Right ventricle myocardium inferior (tissue), 1 donor: ENCODE measurements at regions not wholly inside any gene's neighbourhood (a gene's known extent, or its start where the extent isn't known, plus 50 kb on each side); places are given as distances from the start of the nearest gene placed in this dataset.

Experiments
- ATAC-seq: fragments of 200-7000 bp; cut with Tn5 transposase; one replicate; pipeline ENCODE4 v1.9.1; 2020; ENCODE audit warnings: mild to moderate bottlenecking, moderate library complexity
- DNase-seq: peaks from one replicate; pipeline ENCODE4 v3.0.0; 2021; ENCODE audit errors: missing footprints
- intact Hi-C: fragments of 100-400 bp; cut with DNase I; formaldehyde crosslinking; loops from one replicate; pipeline ENCODE4 v1.11.0; 2022
- donor health status: DM: no; HTN: yes; CAD: no; lungs with severe emphysema.

DNA sequence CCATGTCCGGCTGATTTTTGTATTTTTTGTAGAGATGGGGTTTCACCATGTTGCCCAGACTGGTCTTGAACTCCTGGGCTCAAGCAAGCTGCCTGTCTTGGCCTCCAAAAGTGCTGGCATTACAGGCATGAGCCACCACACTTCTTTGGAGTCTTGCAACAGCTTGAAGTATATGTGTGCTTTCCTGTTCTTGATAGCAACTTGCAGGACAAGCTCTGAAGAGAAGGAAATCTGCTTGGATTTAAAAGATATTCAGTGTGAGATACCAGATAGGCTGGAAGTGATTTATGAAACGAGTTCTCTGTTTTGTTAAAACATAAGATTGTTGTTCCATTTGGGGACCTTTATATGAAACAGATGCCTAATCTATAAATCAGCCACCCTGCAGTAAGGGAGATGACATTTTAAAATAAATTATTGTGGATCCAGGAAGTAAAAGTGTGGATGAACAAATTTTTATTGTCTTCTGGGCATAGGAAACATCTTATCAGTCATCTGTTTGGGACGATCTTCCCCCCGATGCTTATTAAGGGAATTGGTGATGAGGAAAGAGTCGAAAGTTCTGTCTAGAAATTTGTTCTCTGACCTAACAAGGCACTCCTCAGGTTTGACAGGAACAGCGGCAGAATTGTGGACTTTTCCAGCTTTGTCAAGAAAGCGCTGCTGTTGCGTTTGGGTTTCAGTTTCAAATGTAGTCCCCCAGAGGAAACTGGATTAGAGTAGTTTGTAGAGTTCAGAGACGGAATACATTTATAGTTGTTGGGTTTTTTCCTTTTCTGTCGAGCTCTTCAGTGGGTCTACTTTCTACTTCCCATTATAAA lies 53.7 kb upstream of the MAGI1 start:
- no peak for DNase-seq
- ATAC-seq = no peak
- intact Hi-C loops = no loop called here
